GM19463 (cell line): ENCODE measurements at regions not wholly inside any gene's neighbourhood (a gene's known extent, or its start where the extent isn't known, plus 50 kb on each side); places are given as distances from the start of the nearest gene placed in this dataset.
A peak's percentile ranks its signal among the peaks of the same experiment; 100 is the strongest.
"Not testable (repeated sequence)": the region's sequence is repeated elsewhere in the genome, so short reads cannot be mapped to it uniquely, and the experiment has no call there.

Experiments used
- ATAC-seq: cut with Tn5 transposase; IDR thresholded peaks from one replicate; pipeline ENCODE4 v1.9.1; 2021; ENCODE audit warnings: mild to moderate bottlenecking, moderate library complexity; ENCODE audit not compliant: unreplicated experiment

GRCh38 chr4:115279330-115279729 is 165.9 kb upstream of the NDST4 start:
- no peak for ATAC-seq

DNA sequence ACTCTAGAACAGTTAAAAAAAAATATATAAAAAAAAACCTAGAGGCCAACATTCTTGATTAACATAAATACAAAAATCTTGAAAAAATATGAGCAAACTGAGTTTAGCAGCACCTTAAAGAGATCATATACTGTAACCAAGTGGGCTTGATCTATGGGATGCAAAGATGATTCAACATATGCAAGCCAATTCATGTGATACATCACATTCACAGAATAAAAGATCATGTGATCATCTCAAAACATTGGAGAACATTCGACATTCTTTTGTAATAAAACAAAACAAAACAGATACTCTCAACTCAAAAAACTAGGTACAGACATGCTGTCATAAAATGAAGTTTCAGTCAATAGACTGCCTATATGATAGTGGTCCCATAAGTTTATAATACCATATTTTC is 165.4 kb upstream of the NDST4 start:
- ATAC-seq = no peak

GRCh38 chr4:115275615-115276014 is 162.2 kb upstream of the NDST4 start:
- ATAC-seq = no peak

DNA sequence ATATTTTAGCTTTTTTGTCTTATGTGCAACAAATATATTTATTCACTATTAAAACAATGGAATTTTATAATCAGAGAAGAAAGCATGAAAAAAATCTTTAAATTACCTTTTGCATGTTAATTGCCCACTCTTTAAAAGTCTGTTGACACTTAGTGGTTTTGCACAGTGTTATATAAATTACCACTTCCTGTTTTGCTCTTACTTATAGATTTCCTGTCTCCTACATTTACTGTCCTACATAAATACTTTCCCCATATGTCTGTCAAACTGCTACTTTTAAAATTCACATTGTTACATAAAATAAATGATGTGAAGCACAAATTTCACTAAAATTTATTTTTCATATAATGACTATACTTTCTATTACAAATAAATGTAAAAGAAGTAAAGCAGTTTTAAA is 161.1 kb upstream of the NDST4 start:
- ATAC-seq = no peak

GRCh38 chr4:115272594-115272993 is 159.2 kb upstream of the NDST4 start:
- peak; percentile 37 for ATAC-seq

- ATAC-seq = peak; percentile 70
Measured at GRCh38 chr4:115272185-115272584, 158.8 kb upstream of the NDST4 start.

DNA sequence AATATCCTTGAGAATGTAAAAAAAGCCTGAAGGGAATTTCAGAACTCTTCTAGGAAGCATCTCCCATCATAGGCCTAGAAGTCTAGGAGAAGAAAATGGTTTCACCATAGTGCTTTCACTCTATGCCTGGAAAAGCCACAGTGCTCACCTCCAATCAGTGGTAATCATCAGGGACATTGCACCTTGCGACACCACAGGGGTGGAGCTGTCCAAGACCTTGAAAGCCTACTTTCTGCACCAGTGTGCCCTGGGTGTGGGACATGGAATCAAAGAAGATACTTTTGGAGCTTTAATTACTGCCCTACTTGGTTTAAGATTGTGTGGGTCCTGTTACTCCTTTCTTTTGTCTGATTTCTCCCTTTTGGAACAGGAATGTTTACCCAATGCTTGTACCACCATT is 146.8 kb upstream of the NDST4 start:
- no peak for ATAC-seq

DNA sequence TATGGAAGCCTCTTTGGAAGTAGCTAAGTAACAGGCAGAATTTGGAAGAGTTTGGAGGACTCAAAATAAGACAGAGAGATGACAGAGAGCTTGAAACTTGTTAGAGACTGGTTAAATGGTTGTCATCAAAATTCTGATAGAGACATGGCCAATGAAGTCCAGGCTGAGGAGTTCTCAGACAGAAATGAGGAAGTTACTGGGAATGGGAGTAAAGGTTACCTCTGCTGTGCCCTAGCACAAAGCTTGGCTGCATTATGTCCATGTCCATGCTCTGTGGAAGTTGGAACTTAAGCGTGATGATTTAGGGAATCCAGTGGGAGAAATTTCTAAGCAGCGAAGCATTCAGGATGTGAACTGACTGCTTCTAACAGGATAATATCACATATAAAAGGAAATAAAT is 146.2 kb upstream of the NDST4 start:
- ATAC-seq = no peak

DNA sequence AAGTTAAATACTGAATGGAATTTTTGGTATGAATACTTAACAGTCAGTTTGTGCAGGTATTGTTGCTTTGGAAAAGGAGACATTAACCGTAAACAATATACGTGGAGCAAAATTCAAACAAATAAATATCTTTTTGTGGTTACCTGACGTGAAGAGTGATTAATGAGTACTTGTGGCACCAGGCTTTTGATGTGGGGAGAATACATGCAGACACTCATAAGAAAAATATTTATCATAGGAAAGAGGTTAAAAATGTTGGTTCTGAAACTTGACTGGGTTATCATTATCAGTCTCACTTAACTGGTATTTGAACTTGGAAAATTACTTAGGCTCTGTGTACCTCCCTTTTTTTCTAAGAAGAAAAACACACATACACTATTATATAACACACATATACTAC is 136.4 kb upstream of the NDST4 start:
- no peak for ATAC-seq

DNA sequence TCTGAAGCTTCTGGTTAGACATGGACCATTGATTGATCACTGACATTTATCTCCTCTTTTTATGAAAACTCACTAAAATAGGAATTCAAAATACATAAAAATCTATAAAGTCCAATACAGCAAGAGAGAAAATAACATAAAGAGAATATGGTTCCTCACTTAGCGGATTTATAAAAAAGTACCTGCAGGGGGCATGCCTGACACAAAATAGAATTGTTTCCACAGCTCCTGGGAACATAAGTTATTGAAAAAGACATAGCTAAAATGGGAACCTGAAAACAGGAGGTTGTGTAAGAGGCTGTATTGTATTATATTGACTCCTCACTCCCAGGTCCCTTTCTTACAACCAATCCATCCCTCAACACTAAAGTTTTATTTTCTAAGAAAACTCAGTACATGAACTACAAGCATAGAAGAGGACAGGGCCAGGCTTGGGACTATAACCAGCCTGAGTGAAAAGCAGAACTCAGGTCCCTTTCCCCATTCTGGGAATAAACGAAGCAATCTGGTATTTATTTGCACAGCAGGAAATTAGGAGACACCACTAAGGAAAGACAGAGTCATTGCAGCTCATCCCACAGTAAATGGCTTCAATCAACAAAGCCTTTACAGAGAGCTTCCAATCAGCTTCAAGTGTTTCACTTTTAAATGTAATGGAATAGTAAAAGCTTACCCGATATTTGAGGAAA is 121.1 kb upstream of the NDST4 start:
- peak; percentile 57 for ATAC-seq

DNA sequence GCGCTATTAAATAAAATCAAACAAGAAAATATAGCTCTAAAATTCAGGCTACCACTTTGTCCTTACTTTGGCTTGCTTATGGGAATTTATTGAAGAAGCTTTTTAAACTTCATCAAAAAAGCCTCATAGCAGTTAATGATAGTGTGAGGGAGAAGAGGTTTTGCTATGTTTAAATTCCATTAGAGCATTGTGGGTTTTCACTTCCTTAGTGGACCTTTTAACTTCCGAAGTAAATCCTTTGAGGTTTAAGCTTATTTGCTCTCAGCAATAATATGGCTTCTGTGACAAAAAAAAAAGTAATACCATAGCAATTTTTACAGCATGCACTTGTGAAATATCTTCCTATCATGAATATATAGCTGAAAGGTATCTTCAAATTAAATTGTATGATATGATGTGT is 120.2 kb upstream of the NDST4 start:
- peak; percentile 35 for ATAC-seq

DNA sequence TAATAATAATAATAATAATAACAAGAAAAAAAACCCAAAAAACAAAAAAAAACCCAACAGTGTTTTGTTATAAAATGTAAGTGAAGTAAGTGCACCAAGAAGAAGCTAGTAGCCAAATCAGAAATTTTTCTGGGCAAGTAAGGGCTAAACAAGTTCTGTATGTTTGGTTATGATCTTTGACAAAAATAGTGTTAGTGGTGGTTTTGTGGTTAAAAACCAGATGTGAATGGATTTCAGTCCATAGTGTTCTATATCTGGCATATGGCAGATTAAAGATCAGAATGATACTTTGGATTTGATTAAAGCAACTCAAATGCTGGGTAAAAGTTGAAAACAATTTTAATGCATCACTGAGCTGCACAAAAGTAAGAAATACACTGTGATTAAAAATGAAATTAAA is 116.5 kb upstream of the NDST4 start:
- no peak for ATAC-seq

DNA sequence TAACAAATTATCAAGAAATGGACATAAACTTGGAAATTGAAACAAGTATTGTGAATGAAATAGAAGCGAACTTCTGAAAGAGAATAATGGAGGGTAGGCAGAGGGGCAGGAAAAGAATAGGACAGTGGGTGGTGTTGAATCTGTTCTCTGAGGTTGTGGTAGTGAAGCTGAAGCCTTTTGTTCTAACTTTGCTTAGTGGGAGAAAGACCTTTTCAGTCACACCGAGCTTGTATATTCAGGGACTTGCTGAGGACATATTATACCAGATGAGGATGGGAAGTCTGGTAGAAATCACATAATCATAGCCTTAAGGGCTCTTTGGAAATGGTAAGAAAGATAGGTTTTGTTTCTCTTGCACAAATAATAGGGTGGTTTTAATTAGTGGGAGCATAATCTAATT is 115.4 kb upstream of the NDST4 start:
- ATAC-seq = no peak

DNA sequence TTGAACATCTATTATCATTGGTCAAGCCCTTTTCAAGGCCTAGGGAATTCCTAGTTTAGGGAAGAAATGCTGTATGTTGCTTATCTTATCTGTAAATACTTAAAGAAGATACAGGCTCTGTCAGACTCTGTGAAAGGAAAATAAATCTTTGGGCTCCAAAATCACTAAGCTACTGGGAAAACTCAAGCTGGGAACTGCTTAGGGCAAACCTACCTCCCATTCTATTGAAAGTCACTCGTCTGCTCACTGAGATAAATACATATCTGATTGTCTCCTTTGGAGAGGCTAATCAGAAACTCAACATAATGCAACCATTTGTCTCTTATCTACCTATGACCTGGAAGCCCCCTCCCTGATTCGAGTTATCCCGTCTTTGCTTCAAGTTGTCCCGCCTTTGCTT is 108.6 kb upstream of the NDST4 start:
- ATAC-seq = no peak

DNA sequence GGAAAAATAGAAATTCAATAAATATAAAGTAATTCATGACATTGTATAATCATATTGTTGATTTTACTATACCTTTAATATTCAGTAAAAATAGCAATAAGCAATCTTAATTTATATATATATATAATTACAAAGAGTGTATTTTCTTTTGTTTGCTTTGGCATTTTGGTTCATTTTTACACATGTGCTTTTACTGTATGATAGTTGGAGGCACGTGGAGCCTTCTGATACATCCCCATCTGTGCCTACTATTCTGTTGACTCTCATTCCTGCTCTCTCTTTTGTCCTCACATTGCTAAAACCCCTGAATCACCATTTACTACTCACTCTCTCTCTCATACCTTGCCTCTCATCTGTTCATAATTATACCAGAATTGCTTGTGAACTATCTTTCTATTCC is 106.4 kb upstream of the NDST4 start:
- no peak for ATAC-seq

GRCh38 chr4:115219315-115219860 is 106.0 kb upstream of the NDST4 start:
- no peak for ATAC-seq

GRCh38 chr4:115215935-115216334 is 102.5 kb upstream of the NDST4 start:
- ATAC-seq = no peak

- ATAC-seq = no peak
Measured at GRCh38 chr4:115213716-115214115, 100.3 kb upstream of the NDST4 start.

DNA sequence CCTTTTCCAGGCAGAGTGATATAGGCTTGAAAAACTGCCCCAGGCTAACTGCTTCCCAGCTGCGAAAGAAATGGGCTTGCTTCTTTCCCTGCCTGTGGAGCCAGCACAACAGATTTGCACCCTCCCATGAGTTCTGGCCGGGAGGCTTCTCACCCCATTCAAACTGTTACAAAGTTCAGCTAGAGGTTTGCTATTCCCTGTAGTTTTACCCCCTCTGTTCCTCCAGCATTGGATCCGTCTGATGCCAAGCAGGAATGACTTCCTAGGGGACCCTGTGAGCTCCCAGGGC is 87.6 kb upstream of the NDST4 start:
- no peak for ATAC-seq

DNA sequence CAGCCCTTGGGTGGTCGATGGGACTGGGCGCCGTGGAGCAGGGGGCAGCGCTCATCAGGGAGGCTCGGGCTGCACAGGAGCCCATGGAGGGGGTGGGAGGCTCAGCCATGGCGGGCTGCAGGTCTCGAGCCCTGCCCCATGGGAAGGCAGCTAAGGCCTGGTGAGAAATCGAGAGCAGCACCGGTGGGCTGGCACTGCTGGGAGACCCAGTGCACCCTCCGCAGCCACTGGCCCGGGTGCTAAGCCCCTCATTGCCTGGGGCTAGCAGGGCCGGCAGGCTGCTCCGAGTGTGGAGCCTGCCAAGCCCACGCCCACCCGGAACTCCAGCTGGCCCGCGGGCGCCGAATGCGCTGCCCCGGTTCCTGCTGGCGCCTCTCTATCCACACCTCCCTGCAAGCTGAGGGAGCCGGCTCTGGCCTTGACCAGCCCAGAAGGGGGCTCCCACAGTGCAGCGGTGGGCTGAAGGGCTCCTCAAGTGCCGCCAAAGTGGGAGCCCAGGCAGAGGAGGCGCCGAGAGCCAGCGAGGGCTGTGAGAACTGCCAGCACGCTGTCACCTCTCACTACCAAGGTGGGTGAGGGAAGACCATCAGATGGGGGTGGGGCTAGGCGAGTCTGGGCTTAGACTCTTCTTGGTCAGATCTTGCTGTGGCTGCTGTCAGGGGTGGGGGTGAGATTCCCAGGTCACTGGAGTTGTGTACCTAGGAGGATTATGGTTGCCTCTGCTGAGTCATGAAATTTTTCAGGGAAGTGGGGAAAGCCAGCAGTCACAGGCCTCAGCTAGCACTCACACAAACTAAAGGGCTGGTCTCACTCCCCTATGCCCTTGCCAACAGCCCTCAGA is 87.0 kb upstream of the NDST4 start:
- not testable (repeated sequence) for ATAC-seq

GRCh38 chr4:115194612-115195011 is 81.2 kb upstream of the NDST4 start:
- ATAC-seq = not testable (repeated sequence)

DNA sequence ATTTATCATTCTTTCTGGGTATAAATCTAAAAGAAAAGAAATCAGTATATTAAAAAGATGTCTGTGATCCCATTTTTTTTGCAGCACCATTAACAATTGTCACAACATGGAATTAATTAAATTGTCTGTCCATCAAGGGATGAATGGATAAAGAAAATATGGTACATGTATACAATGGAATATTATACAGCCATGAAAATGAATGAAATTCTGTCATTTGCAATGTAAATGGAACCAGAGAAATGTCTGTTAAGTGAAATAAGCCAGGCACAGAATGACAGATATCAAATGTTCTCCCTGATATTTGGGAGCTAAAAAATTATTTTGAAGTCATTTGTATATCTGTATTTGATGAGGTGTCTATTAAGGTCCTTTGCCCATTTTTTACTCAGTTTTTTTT is 77.1 kb upstream of the NDST4 start:
- ATAC-seq = no peak
